ENCODE measurements at regions not wholly inside any gene's neighbourhood (a gene's known extent, or its start where the extent isn't known, plus 50 kb on each side); places are given as distances from the start of the nearest gene placed in this dataset.
A peak's percentile ranks its signal among the peaks of the same experiment; 100 is the strongest.

DNA sequence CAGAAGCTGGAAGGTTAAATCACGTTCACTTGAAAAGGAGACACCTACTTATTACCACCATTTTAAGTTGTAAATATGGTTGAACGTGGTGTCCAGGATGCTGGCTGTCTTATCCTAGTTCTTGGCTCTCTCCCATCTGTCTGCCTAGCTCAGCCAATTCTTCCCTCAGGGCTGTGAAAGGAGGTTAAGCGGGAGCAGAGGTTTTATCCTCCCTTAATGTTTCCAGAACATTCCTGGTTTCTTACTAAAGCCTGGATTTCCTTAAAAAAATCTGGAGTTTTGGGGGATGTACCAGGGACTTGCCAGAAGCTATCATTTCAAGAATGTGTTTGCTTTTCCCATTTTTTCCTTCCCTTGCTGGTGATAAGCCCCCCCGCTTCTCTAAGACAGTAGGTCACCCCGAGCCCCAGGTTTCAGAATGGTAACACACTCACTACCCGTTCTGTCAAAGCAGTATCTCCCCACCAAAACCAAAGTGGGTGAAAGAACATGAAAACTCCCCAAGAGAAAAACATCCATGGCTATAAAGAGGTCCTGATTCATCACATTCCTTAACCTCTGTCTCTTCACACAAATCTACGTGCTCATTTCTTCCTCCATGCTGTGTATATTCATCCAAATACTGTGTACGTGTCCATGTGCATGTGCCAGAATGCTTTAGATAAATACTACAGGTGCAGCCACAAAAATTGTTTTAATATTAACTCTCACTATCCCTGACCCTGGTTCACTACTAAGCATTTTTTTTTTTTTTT is 114.7 kb downstream of the MAP3K21 start:
- DNase-seq (no peak), ATAC-seq (ENCODE audit: insufficient read depth, low FRiP score) (no peak)
- no peak overlapping the region for H3K27ac ChIP-seq (ENCODE audit: low read depth in 1 of 2, low read length in 1 of 2)
- H3K9ac ChIP-seq (ENCODE audit: insufficient read depth in 1 of 2, low read length in 2 of 2) = no peak overlapping the region
- no peaks in the 10 kb centered on the region for H3K36me3 ChIP-seq (ENCODE audit: control insufficient read depth in 4 of 4, insufficient read depth in 4 of 4, low read length in 4 of 4)
- H3K9me3 ChIP-seq (ENCODE audit: control insufficient read depth in 4 of 4, insufficient read depth in 3 of 4, low read length in 3 of 4) = peaks cover 0 to 8% (median 3%) of the 10 kb centered on the region in 4 donors
- 74 to 83% methylated on average over 8 of the region's 8 CpGs for WGBS, 2 donors
- H3K4me3 ChIP-seq = no peak overlapping the region
- H3K4me1 ChIP-seq (ENCODE audit: control insufficient read depth in 5 of 5, insufficient read depth in 5 of 5, low read length in 5 of 5) = peaks cover 0 to 3% (median 0%) of the 10 kb centered on the region in 5 donors
- H3K27me3 ChIP-seq (ENCODE audit: control insufficient read depth in 3 of 3, insufficient read depth in 3 of 3, low read length in 2 of 3) = peaks cover 0 to 3% (median 0%) of the 10 kb centered on the region in 3 donors
- TF ChIP-seq, protein P1, sequence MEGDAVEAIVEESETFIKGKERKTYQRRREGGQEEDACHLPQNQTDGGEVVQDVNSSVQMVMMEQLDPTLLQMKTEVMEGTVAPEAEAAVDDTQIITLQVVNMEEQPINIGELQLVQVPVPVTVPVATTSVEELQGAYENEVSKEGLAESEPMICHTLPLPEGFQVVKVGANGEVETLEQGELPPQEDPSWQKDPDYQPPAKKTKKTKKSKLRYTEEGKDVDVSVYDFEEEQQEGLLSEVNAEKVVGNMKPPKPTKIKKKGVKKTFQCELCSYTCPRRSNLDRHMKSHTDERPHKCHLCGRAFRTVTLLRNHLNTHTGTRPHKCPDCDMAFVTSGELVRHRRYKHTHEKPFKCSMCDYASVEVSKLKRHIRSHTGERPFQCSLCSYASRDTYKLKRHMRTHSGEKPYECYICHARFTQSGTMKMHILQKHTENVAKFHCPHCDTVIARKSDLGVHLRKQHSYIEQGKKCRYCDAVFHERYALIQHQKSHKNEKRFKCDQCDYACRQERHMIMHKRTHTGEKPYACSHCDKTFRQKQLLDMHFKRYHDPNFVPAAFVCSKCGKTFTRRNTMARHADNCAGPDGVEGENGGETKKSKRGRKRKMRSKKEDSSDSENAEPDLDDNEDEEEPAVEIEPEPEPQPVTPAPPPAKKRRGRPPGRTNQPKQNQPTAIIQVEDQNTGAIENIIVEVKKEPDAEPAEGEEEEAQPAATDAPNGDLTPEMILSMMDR (IDR thresholded peaks at IDR 0.05; ENCODE audit: control extremely low read depth, extremely low read depth) = no peak

DNA sequence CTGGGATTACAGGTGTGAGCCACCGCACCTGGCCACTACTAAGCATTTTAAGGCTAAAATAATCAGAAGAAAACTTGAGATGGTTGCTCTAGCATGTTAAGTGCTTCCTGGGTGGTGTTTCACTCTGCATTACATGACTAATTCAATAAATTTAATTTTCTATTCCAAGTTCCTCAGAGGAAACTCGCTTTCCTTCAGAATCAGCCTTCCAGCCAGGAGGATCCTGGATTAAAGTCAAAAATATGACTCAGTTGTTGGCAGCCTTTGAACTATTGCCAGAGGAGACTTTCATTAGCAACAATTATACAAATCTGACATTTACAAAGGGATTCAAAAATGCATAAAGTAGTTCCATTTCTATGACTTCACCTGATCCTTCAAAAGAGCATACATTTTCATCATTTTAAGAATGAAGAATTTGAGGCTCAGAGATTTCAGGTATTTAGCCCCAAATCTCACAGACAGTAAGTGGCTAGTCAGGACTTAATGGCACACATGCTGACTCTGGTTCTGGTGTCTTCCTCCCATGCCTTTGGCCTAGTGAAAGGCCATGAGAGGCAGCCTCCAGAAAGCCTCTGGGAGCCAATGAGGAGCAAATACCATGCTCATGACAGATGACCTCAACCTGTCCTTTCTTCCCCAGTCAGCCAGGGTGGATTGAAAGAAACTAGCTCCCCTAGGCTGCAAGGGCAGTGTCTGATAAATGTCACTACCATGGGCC is 115.7 kb downstream of the MAP3K21 start:
- peak; percentile 55 for ATAC-seq (ENCODE audit: insufficient read depth, low FRiP score)
- 32 to 43% methylated on average over 2 of the region's 2 CpGs for WGBS, 2 donors

DNA sequence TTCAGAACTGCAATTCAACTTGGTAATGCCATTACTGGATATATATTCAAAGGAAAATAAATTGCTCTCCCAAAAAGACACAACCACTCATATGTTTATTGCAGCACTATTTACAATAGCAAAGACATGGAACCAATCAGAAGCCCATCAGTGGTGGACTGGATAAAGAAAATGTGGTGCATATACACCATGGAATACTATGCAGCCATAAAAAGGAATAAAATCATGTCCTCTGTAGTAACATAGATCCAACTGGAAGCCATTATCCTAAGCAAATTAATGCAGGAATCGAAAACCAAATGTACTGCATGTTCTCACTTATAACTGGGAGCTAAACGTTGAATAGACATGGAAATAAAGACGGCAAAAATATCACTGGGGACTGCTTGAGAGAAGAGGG is 117.0 kb downstream of the MAP3K21 start:
- TF ChIP-seq, protein P1 (IDR thresholded peaks at IDR 0.05; ENCODE audit: control extremely low read depth, extremely low read depth) = no peak
- Histone ChIP-seq H3K27me3 (ENCODE audit: control insufficient read depth in 3 of 3, insufficient read depth in 3 of 3, low read length in 2 of 3) (no peaks in the 10 kb centered on the region), H3K9me3 (ENCODE audit: control insufficient read depth in 4 of 4, insufficient read depth in 3 of 4, low read length in 3 of 4) (peaks cover 0 to 10% (median 4%) of the 10 kb centered on the region in 4 donors), H3K4me3 (no peak overlapping the region), H3K4me1 (ENCODE audit: control insufficient read depth in 5 of 5, insufficient read depth in 5 of 5, low read length in 5 of 5) (peaks cover 0 to 6% (median 0%) of the 10 kb centered on the region in 5 donors), H3K36me3 (ENCODE audit: control insufficient read depth in 4 of 4, insufficient read depth in 4 of 4, low read length in 4 of 4) (no peaks in the 10 kb centered on the region), H3K27ac (ENCODE audit: low read depth in 1 of 2, low read length in 1 of 2) (no peak overlapping the region), H3K9ac (ENCODE audit: insufficient read depth in 1 of 2, low read length in 2 of 2) (no peak overlapping the region)
- DNase-seq = no peak
- ATAC-seq (ENCODE audit: insufficient read depth, low FRiP score) = no peak
- WGBS, 2 donors = 88 to 94% methylated on average over 3 of the region's 3 CpGs

More for the DNA sequence above, 115.7 kb downstream of the MAP3K21 start:
- H3K9me3 ChIP-seq (ENCODE audit: control insufficient read depth in 4 of 4, insufficient read depth in 3 of 4, low read length in 3 of 4) = peaks cover 0 to 8% (median 4%) of the 10 kb centered on the region in 4 donors
- peaks cover 0 to 3% (median 0%) of the 10 kb centered on the region in 5 donors for H3K4me1 ChIP-seq (ENCODE audit: control insufficient read depth in 5 of 5, insufficient read depth in 5 of 5, low read length in 5 of 5)
- no peak overlapping the region for H3K27ac ChIP-seq (ENCODE audit: low read depth in 1 of 2, low read length in 1 of 2)
- TF ChIP-seq, protein P1 (IDR thresholded peaks at IDR 0.05; ENCODE audit: control extremely low read depth, extremely low read depth) = no peak
- no peak overlapping the region for H3K4me3 ChIP-seq
- H3K9ac ChIP-seq (ENCODE audit: insufficient read depth in 1 of 2, low read length in 2 of 2) = no peak overlapping the region
- DNase-seq = no peak
- H3K27me3 ChIP-seq (ENCODE audit: control insufficient read depth in 3 of 3, insufficient read depth in 3 of 3, low read length in 2 of 3) = peaks cover 0 to 3% (median 0%) of the 10 kb centered on the region in 3 donors
- H3K36me3 ChIP-seq (ENCODE audit: control insufficient read depth in 4 of 4, insufficient read depth in 4 of 4, low read length in 4 of 4) = no peaks in the 10 kb centered on the region

All from lung (tissue), 11 donors.